ENCODE measurements at regions not wholly inside any gene's neighbourhood (a gene's known extent, or its start where the extent isn't known, plus 50 kb on each side); places are given as distances from the start of the nearest gene placed in this dataset.
A peak's percentile ranks its signal among the peaks of the same experiment; 100 is the strongest.

DNA sequence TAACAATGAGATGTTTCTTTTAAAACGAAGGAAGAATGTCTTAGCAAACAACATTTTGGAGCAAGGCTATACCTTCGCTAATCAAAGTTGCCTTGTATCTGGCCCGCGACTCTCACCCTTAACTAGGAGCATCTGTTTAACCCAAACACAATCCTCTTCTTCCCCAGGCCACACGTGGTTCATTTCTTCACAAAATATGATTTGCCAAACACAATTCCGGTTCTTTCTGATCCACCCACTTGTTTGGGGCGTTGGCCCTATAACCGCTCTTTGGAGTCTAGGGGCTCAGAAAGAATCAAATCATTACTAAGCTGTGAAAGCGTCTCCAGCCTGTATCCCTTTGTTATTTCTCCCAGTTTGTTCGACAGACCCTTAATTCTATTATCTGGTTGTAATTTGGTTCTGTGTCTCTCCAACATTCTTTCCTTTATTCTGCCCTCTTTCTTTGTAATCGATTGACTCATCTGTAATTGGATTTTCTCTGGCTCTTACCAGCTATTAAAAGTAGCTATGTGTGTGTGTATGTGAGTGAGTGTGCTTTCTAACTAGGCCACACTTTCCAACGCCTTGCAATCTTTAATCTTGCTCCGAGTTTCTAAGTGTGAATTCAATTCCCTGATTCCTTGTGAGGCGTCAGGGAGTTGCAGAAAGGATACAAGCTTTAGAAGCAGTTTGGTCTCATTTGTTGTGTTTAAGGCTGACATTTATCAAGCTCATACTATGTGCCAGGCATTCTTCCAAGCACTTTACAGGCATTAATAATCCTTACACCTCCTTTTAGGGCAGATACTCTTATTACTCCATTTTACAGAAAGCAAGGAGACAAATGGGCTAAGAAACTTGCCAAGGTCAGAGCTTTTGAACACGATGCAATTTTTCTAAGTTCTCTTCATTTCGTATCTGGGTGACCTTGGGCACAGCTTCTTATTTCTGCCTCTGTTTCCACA is 138.6 kb upstream of the CPEB2 start:
- Histone ChIP-seq H3K4me3 (ENCODE audit: low read depth, low read length) (peak overlapping the region; percentile 35), H3K27me3 (no peaks in the 10 kb centered on the region), H3K4me1 (peaks cover 2% of the 10 kb centered on the region), H3K9me3 (no peaks in the 10 kb centered on the region), H3K36me3 (no peaks in the 10 kb centered on the region)
- no peak for DNase-seq
- TF ChIP-seq, protein P1, sequence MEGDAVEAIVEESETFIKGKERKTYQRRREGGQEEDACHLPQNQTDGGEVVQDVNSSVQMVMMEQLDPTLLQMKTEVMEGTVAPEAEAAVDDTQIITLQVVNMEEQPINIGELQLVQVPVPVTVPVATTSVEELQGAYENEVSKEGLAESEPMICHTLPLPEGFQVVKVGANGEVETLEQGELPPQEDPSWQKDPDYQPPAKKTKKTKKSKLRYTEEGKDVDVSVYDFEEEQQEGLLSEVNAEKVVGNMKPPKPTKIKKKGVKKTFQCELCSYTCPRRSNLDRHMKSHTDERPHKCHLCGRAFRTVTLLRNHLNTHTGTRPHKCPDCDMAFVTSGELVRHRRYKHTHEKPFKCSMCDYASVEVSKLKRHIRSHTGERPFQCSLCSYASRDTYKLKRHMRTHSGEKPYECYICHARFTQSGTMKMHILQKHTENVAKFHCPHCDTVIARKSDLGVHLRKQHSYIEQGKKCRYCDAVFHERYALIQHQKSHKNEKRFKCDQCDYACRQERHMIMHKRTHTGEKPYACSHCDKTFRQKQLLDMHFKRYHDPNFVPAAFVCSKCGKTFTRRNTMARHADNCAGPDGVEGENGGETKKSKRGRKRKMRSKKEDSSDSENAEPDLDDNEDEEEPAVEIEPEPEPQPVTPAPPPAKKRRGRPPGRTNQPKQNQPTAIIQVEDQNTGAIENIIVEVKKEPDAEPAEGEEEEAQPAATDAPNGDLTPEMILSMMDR (IDR thresholded peaks at IDR 0.05; ENCODE audit: low read depth, low read length) = no peak

DNA sequence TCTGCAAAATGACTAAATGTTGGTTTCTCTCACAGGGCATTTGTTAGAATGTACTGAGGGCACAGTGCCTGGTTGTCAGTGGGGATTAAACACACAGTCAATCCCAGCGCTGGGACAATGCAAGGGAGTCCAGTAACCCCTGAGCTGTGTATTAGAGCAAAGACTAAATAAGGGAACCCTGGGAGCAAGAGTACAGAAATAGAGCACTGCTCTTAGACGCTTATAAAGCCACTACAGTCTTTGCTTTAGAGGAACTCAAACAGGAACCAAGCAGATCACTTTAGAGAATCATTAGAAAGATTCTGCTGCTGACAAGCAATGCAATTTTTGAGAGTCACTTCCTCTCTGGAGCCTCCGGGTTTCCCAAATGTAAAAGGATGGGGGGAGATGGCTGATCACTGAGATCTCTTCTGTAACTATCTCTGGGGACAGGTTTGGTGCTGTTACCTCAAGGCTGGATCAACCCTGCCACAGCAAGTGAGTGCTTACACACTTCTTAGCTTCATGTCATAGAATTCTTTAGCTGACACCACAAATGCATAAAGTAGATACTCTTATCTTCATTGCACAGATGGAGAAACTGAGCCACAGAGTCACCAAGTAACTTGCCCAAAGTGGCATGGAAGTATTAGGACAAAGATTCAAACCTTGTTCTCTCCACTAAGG is 137.8 kb upstream of the CPEB2 start:
- no peak overlapping the region for H3K4me3 ChIP-seq (ENCODE audit: low read depth, low read length)
- H3K27me3 ChIP-seq = no peaks in the 10 kb centered on the region
- DNase-seq = no peak
- peaks cover 2% of the 10 kb centered on the region for H3K4me1 ChIP-seq
- no peaks in the 10 kb centered on the region for H3K9me3 ChIP-seq
- TF ChIP-seq, protein P1 (IDR thresholded peaks at IDR 0.05; ENCODE audit: low read depth, low read length) = no peak
- H3K36me3 ChIP-seq = no peaks in the 10 kb centered on the region

DNA sequence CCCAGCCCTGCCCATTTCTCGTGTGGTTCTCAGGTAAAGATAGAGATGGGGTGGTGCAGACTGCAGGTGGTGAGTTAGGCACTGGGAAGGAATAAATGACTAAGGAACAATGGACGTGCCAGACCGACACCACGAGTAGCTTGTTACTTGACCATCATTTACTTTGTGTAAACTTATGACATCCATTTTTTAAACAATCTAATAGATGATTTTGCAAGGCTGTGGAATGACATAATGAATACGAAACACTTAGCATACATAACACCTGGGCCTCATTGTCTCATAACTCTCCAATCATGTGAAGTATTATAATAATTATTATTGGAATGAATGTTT is 137.3 kb upstream of the CPEB2 start:
- H3K9me3 ChIP-seq = no peaks in the 10 kb centered on the region
- H3K4me1 ChIP-seq = peaks cover 2% of the 10 kb centered on the region
- no peak for DNase-seq
- H3K27me3 ChIP-seq = no peaks in the 10 kb centered on the region
- H3K36me3 ChIP-seq = no peaks in the 10 kb centered on the region
- no peak overlapping the region for H3K4me3 ChIP-seq (ENCODE audit: low read depth, low read length)
- TF ChIP-seq, protein P1 (IDR thresholded peaks at IDR 0.05; ENCODE audit: low read depth, low read length) = no peak

DNA sequence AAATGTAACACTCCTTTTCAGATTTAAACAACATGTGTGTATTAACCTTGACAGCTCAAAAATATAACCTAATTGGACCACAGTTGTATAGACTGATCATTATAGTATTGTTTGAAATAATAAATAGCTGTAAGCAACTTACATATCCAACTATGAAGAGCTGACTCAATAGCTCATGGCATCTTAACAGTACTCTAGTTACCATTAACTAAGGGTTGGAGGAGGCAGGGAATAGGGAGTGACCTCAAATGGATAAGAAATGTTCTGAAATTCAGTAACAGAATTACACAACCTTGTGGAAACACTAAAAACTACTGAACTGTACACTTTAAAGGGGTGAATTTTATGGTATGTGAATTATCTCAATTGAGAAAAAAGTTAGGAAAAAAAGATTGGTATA is 136.5 kb upstream of the CPEB2 start:
- Histone ChIP-seq H3K27me3 (no peaks in the 10 kb centered on the region), H3K9me3 (no peaks in the 10 kb centered on the region), H3K36me3 (no peaks in the 10 kb centered on the region), H3K4me1 (peaks cover 2% of the 10 kb centered on the region), H3K4me3 (ENCODE audit: low read depth, low read length) (no peak overlapping the region)
- no peak for DNase-seq
- TF ChIP-seq, protein P1 (IDR thresholded peaks at IDR 0.05; ENCODE audit: low read depth, low read length) = no peak

DNA sequence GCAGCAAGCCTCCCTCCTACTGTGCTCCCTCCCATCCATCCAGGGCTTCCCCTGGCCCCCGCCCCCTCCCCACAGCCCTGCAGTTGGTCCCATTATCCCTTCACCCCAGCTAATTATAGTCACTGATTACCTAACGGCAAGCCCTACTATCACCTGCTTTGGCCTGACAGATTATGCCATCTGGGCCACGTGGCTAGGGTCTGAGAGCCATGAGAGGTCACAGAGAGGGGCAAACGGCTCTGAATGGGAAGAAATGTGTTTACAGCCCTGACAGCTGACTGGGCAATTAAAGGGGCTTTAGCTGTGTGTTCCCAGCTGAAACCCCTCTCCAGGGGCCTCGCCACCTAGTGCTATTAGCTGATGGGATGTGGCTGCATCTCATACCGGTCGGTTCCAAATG is 134.4 kb upstream of the CPEB2 start:
- TF ChIP-seq, protein P1 (IDR thresholded peaks at IDR 0.05; ENCODE audit: low read depth, low read length) = no peak
- no peaks in the 10 kb centered on the region for H3K27me3 ChIP-seq
- H3K9me3 ChIP-seq = no peaks in the 10 kb centered on the region
- no peak overlapping the region for H3K4me3 ChIP-seq (ENCODE audit: low read depth, low read length)
- DNase-seq = no peak
- peaks cover 2% of the 10 kb centered on the region for H3K4me1 ChIP-seq
- no peaks in the 10 kb centered on the region for H3K36me3 ChIP-seq

All from BE2C (cell line).